ENCODE measurements at regions not wholly inside any gene's neighbourhood (a gene's known extent, or its start where the extent isn't known, plus 50 kb on each side); places are given as distances from the start of the nearest gene placed in this dataset.

GRCh38 chr1:169003864-169004516 is 102.5 kb upstream of the ATP1B1 start:
- POLR2A ChIA-PET = interaction anchor here (0.6 kb wide), 1 partner anchor 102 kb away, joined by 4 read pairs; no protein-coding TSS in a partner anchor

GRCh38 chr1:169005776-169006175 is 100.7 kb upstream of the ATP1B1 start:
- H3K4me1 ChIP-seq = peaks cover 8% of the 10 kb centered on the region
- no peaks in the 10 kb centered on the region for H3K36me3 ChIP-seq (ENCODE audit: control insufficient read depth, insufficient read depth, low read length)
- Mint-ChIP-seq H3K4me1 (ENCODE audit: low read depth, unreplicated experiment) (no peaks in the 10 kb centered on the region), H3K4me3 (ENCODE audit: unreplicated experiment) (no peak overlapping the region), H3K27ac (ENCODE audit: unreplicated experiment) (no peak overlapping the region), H3K9me3 (ENCODE audit: unreplicated experiment) (no peaks in the 10 kb centered on the region), H3K27me3 (ENCODE audit: insufficient read depth, unreplicated experiment) (no peaks in the 10 kb centered on the region), H3K36me3 (ENCODE audit: insufficient read depth, unreplicated experiment) (no peaks in the 10 kb centered on the region)
- no peaks in the 10 kb centered on the region for H3K27me3 ChIP-seq (replicated peaks; ENCODE audit: control insufficient read depth, insufficient read depth, low read length)
- no TSS peak for BruUV-seq (replicated peaks)
- DNase-seq = no peak
- TF ChIP-seq CTCF (IDR thresholded peaks at IDR 0.05; ENCODE audit: insufficient read depth in 1 of 2, low read depth in 1 of 2, low read length in 1 of 2, severe bottlenecking in 1 of 2, unreplicated experiment in 1 of 2) = no peak
- intact Hi-C loops (cut with micrococcal nuclease; ENCODE audit: unreplicated experiment) = no loop called here
- ChIA-PET POLR2A (no interaction called here), CTCF (no interaction called here)
- H3K9me3 ChIP-seq = no peaks in the 10 kb centered on the region; the same call in 1 of the 2 replicates
- no peak overlapping the region for H3K4me3 ChIP-seq (ENCODE audit: low read depth, low read length)

More at GRCh38 chr1:169003864-169004516, 102.5 kb upstream of the ATP1B1 start:
- Histone ChIP-seq H3K36me3 (ENCODE audit: control insufficient read depth, insufficient read depth, low read length) (no peaks in the 10 kb centered on the region), H3K9me3 (no peaks in the 10 kb centered on the region), H3K4me1 (peaks cover 8% of the 10 kb centered on the region), H3K27me3 (replicated peaks; ENCODE audit: control insufficient read depth, insufficient read depth, low read length) (no peaks in the 10 kb centered on the region), H3K4me3 (ENCODE audit: low read depth, low read length) (no peak overlapping the region)
- Mint-ChIP-seq H3K9me3 (ENCODE audit: unreplicated experiment) (no peaks in the 10 kb centered on the region), H3K36me3 (ENCODE audit: insufficient read depth, unreplicated experiment) (no peaks in the 10 kb centered on the region), H3K27me3 (ENCODE audit: insufficient read depth, unreplicated experiment) (no peaks in the 10 kb centered on the region), H3K4me3 (ENCODE audit: unreplicated experiment) (no peak overlapping the region), H3K4me1 (ENCODE audit: low read depth, unreplicated experiment) (no peaks in the 10 kb centered on the region), H3K27ac (ENCODE audit: unreplicated experiment) (no peak overlapping the region)
- CTCF ChIA-PET = no interaction called here
- peak in 1 of 2 experiments; percentile 9 for DNase-seq
- intact Hi-C loops (cut with micrococcal nuclease; ENCODE audit: unreplicated experiment) = no loop called here
- no peak for TF ChIP-seq CTCF (IDR thresholded peaks at IDR 0.05; ENCODE audit: insufficient read depth in 1 of 2, low read depth in 1 of 2, low read length in 1 of 2, severe bottlenecking in 1 of 2, unreplicated experiment in 1 of 2)
- BruUV-seq (replicated peaks) = no TSS peak

- Mint-ChIP-seq H3K36me3 (ENCODE audit: insufficient read depth, unreplicated experiment) (no peaks in the 10 kb centered on the region), H3K9me3 (ENCODE audit: unreplicated experiment) (no peaks in the 10 kb centered on the region), H3K4me1 (ENCODE audit: low read depth, unreplicated experiment) (no peaks in the 10 kb centered on the region), H3K27me3 (ENCODE audit: insufficient read depth, unreplicated experiment) (no peaks in the 10 kb centered on the region), H3K4me3 (ENCODE audit: unreplicated experiment) (no peak overlapping the region), H3K27ac (ENCODE audit: unreplicated experiment) (no peak overlapping the region)
- CTCF ChIA-PET = no interaction called here
- no peaks in the 10 kb centered on the region; the same call in 1 of the 2 replicates for H3K4me1 ChIP-seq
- DNase-seq = no peak
- BruUV-seq (replicated peaks) = no TSS peak
- no peak for TF ChIP-seq CTCF (IDR thresholded peaks at IDR 0.05; ENCODE audit: insufficient read depth in 1 of 2, low read depth in 1 of 2, low read length in 1 of 2, severe bottlenecking in 1 of 2, unreplicated experiment in 1 of 2)
- POLR2A ChIA-PET = no interaction called here
- intact Hi-C loops (cut with micrococcal nuclease; ENCODE audit: unreplicated experiment) = no loop called here
- H3K9me3 ChIP-seq = no peaks in the 10 kb centered on the region; the same call in 1 of the 2 replicates
- H3K36me3 ChIP-seq (ENCODE audit: control insufficient read depth, insufficient read depth, low read length) = no peaks in the 10 kb centered on the region
- no peaks in the 10 kb centered on the region for H3K27me3 ChIP-seq (replicated peaks; ENCODE audit: control insufficient read depth, insufficient read depth, low read length)
- no peak overlapping the region for H3K4me3 ChIP-seq (ENCODE audit: low read depth, low read length)
Measured at GRCh38 chr1:169009666-169010065, 96.8 kb upstream of the ATP1B1 start.

All from Caco-2 (cell line).